GM19455 (cell line): ENCODE measurements at regions not wholly inside any gene's neighbourhood (a gene's known extent, or its start where the extent isn't known, plus 50 kb on each side); places are given as distances from the start of the nearest gene placed in this dataset.
"Not testable (repeated sequence)": the region's sequence is repeated elsewhere in the genome, so short reads cannot be mapped to it uniquely, and the experiment has no call there.

ENCODE experiments used
- ATAC-seq: cut with Tn5 transposase; IDR thresholded peaks from one replicate; pipeline ENCODE4 v1.9.1; 2021; ENCODE audit not compliant: unreplicated experiment

DNA sequence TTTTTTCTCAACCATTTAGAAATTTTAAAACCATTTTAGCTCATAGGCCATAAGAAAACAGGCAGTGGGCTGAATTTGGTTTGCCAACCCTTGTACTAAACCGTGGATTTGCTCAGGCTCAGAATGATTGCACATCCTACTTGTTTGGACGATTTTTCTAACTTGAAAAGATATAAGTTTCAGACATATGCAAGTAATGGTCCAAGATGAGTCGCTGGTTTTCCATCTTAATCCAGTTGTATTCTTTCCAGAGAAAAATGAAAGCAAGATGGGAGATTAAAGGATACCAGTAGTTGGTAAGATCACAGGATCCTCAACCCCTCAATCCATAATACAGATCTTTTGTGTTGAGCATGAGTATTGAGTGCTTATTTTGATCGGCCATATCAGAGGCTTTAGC, 250.9 kb downstream of the TINAG start:
- no peak for ATAC-seq

DNA sequence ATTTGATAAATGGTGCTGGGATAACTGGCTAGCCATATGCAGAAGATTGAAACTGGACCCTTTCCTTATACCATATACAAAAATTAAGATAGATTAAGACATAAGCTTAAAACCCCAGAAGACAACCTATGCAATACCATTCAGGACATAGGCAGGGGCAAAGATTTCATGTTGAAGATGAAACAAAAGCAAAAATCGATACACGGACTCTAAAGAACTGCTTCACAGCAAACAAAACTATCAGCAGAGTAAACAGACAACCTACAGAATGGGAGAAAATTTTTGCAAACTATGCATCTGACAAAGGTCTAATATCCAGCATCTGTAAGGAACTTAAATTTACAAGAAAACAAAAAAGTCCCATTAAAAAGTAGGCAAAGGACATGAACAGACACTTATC, 255.9 kb downstream of the TINAG start:
- not testable (repeated sequence) for ATAC-seq

DNA sequence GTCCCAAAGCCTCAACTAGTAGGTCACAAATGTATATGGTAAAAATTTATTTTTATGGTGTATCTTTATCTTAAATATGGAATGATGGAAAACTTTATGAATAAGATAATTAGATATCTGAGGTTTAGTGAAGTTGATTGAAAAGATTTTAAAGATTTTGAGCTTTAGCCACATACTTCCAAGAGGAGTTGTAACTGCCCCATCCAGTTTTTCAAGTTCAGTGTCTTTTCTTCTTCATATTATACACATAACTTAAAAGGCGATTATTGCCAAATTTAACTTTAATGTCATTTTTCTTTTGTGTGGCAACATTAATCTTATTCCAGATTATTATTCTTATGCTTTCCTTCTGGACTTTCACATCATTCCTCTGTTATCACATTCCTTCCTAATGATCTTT, 266.4 kb downstream of the TINAG start:
- ATAC-seq = no peak

DNA sequence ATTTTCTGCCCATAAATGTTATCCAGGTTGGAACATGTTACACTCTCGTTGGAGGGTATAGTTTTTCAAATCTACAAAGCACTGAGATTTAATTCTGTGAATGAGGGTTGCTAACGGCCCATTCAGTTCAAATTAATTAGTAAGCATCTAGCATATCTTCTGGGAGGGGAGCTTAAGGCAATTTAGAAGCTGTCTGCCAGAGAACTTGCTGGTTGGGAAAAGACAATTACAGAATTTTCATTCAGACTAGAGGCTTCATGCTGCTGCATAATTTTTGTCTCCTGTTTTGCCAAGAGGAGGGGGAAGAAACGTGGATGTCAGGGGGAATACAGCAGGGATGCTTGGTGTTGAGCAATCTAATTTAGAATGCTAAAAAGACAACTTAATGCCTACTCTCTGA, 268.3 kb upstream of the FAM83B start:
- ATAC-seq = no peak

DNA sequence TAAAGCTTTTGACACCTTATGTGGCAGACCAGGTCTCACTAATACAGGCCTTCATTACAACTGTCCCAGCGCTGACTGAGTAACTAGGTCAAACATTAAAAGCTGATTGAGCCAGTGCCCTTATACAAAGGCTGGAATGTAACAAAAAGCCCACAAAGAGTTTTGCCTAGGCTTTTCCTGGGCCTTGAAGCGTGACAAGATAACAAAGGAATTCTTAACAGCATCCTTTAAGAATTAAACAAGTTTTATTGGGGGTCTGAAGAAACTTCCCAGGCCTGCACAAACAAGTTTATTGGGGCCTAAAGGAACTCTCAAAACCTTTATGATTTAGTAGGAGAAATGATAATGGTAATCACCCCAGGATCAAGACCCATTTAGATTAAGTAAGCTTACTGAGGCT, 267.6 kb upstream of the FAM83B start:
- ATAC-seq = no peak

DNA sequence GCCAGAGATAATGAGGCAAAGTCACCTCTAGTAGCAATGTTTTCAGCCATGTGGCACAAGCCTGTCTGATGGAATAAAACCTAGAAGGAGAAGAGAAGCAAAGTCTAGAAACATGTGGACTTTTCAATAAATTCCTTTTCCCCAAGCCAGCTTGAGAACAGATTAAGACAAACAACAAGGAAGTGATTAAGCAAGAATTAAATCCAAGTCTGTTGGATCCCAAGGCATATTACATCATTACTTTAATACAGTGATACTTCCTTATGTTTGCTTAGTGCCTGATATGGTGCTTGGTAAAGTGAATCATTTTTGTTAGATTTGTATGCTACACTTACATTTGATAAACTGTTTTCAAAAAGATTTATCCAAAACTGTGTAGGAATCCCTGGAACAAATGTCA, 260.3 kb upstream of the FAM83B start:
- no peak for ATAC-seq

DNA sequence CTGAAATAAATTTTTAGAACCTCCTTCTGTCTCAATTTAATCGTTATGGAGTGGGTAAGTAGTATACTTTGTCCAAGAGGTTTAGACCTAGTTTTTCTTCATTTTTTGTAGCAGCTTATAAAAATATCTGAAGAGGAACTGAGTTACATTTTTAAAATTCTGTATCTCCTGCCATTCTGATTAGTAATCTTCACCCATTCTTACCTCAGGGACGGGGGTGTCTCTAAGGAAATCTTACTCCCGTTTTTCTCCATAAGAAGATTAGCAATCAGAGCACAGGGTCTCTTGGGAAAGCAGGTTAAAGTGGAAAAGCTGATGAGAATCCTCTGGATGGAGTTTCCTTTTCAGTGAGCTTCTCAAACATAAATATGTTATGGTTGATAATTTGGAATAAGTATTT, 259.3 kb upstream of the FAM83B start:
- no peak for ATAC-seq

DNA sequence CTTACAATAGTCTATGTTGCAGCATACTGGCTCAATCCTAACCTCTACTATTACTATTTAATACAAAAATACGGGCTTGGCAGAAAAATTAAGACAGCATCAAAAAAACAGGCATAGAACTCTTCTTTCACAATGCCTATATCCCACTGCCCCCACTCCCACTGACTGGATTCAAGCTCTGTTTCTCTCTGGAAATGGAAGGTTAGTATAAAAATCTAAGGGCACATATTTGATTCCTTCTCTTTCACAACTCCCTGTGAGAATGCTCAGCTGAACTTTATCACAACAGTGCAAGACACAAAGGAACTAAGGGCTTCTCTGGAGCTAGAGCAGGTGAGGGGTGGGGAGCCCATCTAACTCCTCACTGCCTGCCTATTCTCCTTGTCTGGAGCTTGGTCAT, 258.4 kb upstream of the FAM83B start:
- ATAC-seq = no peak

DNA sequence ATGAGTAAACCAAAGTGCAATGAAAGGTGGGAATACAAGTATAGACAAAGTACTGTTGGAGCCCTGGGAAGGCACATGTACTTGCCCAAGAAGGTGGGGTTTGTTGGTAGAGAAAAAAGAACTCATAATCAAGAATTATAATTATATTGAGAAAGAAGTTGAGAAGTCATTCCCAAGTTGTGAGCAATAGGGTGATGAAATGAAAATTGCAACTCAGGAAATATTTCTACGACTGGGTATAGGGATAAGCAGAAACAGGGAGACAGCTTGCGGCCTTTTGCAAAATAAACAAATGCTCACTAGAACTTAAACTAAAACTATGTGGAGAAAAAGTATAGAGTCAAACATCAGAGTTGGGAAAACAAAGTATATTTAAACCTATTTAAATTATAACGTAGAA, 250.7 kb upstream of the FAM83B start:
- no peak for ATAC-seq

DNA sequence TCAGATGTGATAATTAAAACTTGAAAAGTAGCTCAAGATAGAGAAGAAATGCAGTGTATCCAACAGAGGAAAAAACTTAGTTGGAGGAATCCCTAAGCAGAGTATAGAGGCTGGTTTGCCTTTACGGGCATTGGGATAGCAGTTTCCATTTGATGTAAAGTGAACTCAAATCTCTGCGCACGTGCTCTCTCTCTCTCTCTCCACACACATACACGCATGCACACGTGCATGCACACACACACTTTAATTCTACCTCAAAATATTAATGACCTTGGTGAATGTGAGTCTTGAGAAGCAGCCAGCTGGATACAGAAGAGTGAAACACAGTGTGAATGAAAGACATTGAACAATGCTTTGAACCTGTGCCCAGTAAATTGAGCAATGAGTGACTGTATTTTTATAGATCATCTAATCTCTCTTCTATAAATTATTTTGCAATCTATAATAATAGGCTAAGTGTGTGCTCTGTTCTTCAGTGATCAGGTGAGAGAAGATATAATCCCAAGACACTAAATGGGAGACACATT, 247.7 kb upstream of the FAM83B start:
- no peak for ATAC-seq

DNA sequence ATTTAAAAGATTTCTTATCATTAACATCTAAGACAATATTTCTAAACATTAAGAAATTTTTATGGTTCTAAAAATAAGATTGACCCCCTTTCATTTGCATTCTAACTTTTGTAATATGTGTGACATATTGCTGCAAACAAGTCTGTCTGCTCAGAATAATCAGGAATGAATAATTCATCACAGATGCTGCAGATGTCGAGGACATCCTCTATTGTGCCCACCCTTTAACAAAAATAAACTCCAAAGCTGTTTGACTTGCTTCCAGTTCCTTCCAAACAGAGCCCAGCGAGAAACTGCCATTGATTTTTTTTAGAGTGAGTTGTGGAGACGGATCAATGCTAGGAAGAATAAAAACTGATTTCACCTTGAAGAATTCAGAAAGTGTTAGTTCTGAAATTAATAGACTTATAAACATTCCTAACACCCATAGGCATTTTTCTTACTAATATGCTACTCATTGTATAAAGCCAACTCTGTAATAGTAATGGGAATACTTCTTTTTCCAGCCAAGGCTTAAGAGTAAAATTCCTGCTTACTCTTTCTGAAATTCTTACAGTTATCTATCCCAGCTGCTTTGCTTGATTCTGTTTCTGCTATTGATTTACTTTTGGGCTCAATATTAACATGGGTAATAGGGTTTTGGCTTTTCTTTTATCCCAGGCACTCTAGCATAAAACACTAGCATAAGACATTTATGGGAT, 244.8 kb upstream of the FAM83B start:
- no peak for ATAC-seq

DNA sequence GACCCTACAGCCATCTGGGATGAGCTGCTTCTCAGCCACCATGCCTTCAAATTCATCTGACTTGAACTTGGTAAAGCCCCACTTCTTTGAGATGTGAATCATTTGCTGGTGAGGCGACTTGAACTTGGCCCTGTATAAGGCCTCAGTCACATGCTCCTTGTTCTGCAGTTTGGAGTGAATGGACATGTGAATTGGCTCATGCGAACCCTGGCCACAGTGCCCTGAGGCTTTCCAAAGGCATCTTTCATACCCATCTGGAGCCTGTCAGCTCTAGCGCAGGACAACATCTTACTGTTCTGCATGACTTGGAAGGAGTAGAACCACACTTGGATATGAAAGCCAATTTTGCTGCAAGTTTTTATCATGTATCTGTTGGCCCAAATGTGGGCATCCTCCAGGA, 244.0 kb upstream of the FAM83B start:
- no peak for ATAC-seq

DNA sequence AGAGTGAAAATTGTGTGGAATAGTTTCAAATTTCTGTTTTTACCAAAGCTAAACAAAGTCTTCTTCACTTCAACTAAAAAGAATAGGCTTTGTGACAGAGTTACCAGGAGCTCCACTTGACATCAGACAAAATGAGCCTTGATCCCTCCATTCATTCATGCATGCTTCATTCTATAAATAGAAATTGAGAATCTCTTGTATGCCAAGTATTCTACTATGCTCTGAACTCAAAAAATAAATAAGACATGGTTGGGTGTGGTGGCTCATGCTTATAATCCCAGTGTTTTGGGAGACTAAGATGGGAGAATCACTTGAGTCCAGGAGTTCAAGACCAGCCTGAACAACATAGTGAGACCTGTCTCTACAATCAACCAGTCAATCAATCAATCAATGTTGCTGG, 236.6 kb upstream of the FAM83B start:
- ATAC-seq = no peak

DNA sequence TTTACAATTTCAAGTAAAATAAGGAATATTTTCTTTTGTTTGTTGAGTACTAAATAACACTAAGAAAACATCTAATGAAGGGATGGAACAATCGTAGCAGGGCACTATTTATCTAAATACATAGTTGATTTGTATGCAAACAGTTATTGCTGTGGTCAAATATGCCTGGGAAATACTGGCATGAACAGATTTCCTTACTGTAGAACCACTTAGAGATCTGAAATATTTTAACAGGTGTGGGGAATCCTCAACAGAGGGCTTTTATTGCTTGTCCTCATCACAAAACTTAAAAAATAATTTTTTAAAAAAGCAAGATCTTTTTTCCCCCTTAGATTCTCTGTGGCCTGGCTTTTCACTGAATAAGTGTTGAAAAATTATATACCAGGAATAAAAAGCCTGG, 233.0 kb upstream of the FAM83B start:
- no peak for ATAC-seq

DNA sequence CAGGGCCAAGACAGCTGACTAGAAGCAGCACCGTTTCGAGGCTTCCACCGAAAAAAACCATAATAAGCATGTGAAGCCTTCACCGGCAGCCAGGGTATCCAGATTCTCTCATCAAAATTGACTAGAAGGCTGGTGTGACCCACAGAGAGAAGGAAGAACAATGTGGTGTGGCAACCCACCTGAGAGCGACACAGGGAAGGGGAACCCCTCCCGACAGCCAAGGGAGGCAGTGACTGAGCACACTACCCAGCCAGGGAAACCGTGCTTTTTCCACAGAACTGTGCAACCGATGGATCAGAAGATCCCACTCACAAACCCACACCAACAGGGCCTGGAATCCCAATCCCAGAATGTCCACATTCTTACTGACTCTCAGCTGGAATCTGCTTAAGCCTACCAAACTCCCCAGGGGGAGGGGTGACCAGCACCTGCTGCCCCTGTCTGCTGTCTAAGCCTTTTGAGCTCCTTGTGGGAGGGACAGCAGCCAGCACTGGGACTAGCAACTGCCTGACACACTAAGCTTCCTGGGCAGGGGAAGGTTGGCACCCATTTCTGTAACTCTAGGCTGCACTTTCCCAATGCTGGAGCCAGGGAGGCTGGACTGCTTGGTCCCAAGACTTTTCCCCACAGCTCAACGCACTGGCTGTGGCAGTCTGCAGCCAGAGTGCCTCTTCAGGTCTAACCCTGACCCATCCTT, 231.9 kb upstream of the FAM83B start:
- no peak for ATAC-seq

DNA sequence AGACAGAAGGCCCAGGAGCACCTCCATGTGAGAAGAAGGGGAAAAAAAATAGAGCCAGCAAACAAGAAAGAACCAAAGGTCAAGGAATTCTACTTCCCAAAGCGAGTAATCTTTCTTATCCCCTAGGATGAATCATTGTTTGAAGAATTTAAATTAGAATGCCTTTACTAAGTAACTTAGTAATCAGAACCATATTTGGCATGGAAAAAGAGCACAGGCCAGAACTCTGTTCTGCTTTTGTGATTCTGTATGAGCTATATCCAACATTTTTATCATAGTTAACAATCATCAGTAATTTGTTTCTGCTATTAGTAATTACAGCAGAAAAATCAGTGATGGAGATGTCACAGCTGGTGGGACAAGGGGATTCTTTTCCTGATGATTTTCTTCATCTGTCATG, 228.8 kb upstream of the FAM83B start:
- no peak for ATAC-seq

DNA sequence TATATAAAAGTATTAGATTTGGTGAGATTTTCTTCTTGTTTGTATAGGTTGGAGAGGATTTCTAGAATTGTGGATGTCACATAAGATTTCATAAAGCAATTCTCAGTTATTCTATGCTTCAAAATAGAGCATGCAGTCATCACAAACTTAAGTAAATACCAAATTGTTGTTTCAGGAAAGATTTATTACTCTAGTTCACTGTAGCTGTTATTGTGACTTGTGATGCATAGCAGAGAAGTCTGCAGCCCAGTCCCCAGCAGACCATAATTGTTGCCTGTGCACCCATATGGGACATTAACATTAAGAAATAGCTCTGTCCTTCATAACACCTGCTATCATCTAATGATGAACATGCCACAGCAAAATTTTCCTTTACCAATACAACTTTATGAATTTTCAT, 228.0 kb upstream of the FAM83B start:
- no peak for ATAC-seq

DNA sequence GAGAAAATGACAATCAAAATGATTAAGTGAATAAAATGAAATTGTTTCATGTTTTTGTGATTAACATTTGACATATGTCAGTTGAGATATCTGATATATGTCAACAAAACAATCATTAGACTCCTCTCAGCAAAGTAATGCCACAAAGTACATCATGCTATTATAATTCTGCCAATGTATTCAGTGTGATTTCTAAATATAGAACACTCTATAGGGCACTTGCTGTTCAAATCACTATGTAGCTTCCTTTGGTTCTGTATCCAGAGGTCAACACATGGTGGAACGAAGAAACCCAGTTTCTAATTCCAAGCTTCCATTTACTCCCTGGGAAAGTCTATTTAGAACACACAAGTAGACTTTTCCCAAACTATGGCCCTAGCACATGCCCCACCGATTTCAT, 227.5 kb upstream of the FAM83B start:
- no peak for ATAC-seq

DNA sequence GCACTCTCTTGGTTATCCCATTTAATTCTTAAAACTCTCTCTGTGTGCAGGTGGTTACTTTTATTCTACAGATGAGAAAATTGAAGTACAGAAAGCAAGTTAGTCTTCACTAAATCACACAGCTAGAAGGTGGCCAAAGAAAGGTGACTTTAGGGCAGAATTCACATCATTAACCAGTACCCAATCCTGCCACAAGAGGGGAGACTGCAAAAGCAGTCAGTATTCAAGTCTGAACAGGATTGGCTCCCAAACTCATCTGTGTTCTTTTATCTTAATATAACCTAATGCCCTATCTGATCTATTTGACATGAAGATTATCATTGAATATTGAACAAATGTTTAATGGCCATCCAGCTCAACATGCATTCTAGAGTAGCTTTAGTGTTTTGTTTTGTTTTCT, 225.3 kb upstream of the FAM83B start:
- ATAC-seq = no peak

DNA sequence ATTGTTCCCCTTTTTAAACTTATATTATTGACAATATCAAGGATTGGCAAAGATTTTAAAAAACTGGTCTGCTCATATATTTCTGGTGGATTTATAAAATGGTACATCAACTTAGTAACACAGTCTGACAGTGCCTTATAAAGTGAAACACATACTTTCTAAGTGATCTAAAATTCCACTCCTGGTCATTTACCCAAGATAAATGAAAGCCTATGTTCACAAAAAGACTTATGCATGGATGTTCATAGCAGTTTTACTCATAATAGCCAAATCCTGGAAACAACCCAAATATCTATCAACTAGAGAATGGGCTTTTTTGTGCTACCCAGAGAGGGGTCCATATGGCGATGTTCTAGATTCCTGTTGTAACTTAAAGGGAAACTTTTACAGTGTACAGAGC, 222.4 kb upstream of the FAM83B start:
- no peak for ATAC-seq

DNA sequence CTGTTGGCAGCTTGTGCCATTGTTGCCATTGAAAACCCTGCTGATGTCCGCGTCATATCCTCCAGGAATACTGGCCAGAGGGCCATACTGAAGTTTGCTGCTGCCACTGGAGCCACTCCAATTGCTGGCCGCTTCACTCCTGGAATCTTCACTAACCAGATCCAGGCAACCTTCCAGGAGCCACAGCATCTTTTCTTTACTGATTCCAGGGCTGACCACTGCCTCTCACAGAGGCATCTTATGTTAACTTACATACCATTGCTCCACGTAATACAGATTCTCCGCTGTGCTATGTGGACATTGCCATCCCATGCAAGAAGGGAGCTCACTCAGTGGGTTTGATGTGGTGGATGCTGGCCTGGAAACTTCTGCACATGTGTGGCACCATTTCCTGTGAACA, 221.8 kb upstream of the FAM83B start:
- ATAC-seq = no peak

DNA sequence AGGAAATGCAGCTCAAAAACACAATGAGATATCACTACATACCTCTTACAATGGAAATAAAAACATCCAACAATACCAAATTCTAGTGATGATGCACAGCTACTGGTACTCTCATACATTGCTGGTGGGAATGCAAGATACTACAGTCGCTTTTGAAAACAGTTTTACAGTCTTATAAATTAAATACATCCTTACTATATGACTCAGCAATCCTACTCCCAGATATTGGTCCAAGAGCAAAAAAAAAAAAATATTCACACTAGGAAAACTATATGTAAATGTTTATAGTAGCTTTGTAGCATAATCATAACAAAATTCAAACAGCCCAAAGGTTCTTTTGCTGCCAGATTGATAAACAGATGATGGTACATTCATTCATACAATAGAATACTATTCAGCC, 217.4 kb upstream of the FAM83B start:
- ATAC-seq = no peak
